AG09309 (cell line): ENCODE measurements at regions not wholly inside any gene's neighbourhood (a gene's known extent, or its start where the extent isn't known, plus 50 kb on each side); places are given as distances from the start of the nearest gene placed in this dataset.
"Not testable (repeated sequence)": the region's sequence is repeated elsewhere in the genome, so short reads cannot be mapped to it uniquely, and the experiment has no call there.

ENCODE experiments used
- DNase-seq: peaks from one replicate; pipeline ENCODE4 v3.0.0-alpha.2; 2010; ENCODE audit warnings: low read depth
- H3K4me3 ChIP-seq: 2 replicates; pipeline ENCODE4 v1.5.1; 2011; ENCODE audit warnings: mild to moderate bottlenecking, low read depth, low read length, moderate library complexity; ENCODE audit not compliant: control insufficient read depth
- TF ChIP-seq, protein P1 (sequence below): IDR thresholded peaks from 2 replicates; pipeline ENCODE4 v1.5.1; 2011; ENCODE audit warnings: mild to moderate bottlenecking, low read depth, low read length, inconsistent platforms; ENCODE audit not compliant: insufficient read depth, control insufficient read depth; ENCODE audit errors: missing control alignments

DNA sequence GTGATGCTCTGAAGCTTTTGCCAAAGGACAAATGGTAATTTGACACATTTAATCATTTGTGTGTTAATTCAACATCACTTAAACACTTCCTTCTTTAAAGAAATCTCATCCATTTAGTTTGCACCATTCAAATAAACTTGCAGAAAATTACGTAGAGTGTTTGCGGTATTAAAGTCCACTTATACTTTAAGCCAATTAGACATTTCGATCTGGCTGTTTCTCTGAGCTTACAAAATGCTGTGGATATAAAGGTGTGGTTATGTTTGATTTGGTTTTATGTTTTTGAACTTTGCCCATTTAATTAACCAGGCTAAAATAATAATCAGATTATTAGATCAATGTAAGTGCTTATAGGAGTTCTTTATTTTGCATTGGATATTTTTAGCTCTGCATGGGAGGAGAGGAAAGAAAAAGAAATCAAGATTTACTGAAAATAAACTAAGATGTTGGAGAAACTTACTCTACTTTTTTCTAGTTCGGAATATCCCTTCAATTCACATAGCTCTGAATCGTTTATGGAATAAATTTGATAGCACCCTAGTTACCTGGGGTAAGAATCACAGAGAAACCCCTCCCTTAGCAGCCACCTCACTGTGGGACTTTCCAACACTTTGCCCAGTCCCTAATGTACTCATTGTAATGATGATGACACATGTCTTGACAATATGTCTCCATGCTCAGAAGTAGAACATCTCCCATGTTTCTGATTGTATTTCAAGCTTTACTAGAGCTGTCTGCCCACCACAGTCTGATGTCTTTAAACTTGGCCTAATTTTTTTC, 268.0 kb downstream of the BTG1 start:
- no peak for DNase-seq
- TF ChIP-seq, protein P1, sequence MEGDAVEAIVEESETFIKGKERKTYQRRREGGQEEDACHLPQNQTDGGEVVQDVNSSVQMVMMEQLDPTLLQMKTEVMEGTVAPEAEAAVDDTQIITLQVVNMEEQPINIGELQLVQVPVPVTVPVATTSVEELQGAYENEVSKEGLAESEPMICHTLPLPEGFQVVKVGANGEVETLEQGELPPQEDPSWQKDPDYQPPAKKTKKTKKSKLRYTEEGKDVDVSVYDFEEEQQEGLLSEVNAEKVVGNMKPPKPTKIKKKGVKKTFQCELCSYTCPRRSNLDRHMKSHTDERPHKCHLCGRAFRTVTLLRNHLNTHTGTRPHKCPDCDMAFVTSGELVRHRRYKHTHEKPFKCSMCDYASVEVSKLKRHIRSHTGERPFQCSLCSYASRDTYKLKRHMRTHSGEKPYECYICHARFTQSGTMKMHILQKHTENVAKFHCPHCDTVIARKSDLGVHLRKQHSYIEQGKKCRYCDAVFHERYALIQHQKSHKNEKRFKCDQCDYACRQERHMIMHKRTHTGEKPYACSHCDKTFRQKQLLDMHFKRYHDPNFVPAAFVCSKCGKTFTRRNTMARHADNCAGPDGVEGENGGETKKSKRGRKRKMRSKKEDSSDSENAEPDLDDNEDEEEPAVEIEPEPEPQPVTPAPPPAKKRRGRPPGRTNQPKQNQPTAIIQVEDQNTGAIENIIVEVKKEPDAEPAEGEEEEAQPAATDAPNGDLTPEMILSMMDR = no peak
- H3K4me3 ChIP-seq = no peak overlapping the region

DNA sequence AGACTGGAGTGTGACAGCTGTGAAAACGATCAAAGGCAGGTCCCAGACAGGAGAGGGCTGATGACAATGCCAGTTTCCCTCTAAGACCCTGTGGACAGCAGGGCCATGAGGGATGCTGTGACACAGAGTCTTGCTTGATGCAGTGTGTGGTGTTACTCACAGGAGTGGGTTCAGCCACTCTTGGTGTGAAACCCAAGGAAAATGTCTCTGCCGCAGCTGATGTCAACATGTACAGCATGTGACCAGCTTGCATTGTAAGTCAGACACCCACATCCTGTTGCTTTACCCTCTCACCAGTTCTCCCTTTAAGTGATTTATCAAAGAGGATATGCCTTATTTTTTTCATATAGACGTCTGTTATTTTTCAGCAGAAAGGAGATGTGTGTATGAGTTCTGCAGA, 268.6 kb downstream of the BTG1 start:
- no peak for DNase-seq
- TF ChIP-seq, protein P1 = no peak
- no peak overlapping the region for H3K4me3 ChIP-seq

DNA sequence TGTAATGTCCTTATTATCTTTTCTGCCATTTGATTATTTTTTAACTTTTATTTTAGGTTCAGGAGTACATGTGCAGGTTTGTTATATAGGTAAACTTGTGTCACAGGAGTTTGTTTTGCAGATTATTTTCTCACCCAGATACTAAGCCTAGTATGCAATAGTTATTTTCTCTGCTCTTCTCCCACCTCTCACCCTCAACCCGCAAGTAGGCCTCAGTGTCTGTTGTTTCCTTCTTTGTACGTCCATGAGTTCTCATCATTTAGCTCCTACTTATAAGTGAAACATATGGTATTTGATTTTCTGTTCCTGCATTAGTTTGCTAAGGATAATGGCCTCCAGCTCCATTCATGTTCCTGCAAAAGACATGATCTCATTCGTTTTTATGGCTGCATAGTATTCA, 270.0 kb downstream of the BTG1 start:
- H3K4me3 ChIP-seq, DNase-seq: not testable (repeated sequence)

DNA sequence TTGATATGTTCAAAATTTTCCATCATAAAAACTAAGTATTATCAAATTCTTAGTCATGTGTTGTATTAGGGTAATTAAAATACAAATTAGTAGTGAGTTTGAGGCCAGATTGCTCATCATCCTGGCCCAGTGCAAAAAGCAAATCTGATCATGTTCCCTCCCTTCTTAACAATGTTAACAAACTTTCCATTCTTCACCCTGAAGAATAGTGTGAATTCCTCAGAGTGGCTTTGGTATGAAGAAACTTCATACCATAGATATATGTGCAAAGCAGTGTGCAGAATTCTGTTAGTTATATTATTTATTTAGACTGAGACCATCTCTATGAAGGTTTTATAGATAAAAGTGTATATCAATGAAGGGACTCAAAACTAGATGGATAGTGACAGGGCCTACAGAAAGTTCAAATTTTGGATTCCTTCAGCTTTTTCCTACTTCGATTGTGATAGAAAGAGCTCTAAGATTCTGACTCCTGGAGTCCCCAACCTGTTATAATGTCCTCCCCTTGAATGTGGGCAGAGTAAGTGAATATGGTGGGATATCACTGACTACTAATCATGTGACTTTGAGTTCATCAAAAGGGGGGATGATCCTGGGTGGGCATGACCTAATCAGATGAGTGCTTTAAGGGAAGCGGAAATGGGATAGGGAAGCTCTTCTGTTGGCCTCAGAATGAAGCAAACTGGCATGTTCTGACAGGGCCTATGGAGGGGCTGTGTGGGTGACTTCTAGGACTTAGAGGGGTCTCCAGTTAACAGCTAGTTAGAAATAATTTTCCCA, 271.4 kb downstream of the BTG1 start:
- DNase-seq = no peak
- TF ChIP-seq, protein P1 = no peak
- H3K4me3 ChIP-seq = no peak overlapping the region

DNA sequence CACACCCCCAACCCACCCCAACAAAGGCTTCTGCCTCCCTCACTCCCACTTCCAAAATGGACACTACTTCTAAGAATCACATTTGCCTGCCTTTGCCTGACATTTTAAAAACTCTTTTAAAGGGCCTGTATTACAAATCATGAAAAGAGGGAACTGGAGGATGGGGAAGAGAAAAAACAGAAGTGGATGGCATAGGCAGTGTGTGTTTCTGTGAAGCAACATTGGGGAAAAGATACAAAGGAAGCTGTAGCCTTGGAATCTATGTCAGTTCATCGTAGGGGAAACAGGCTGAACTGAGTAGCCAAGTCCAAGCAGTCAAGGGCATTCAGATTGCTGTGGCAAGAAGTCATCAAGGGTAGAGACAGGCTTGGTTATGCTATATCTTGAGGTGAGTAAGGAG, 273.9 kb downstream of the BTG1 start:
- no peak overlapping the region for H3K4me3 ChIP-seq
- TF ChIP-seq, protein P1 = no peak

DNA sequence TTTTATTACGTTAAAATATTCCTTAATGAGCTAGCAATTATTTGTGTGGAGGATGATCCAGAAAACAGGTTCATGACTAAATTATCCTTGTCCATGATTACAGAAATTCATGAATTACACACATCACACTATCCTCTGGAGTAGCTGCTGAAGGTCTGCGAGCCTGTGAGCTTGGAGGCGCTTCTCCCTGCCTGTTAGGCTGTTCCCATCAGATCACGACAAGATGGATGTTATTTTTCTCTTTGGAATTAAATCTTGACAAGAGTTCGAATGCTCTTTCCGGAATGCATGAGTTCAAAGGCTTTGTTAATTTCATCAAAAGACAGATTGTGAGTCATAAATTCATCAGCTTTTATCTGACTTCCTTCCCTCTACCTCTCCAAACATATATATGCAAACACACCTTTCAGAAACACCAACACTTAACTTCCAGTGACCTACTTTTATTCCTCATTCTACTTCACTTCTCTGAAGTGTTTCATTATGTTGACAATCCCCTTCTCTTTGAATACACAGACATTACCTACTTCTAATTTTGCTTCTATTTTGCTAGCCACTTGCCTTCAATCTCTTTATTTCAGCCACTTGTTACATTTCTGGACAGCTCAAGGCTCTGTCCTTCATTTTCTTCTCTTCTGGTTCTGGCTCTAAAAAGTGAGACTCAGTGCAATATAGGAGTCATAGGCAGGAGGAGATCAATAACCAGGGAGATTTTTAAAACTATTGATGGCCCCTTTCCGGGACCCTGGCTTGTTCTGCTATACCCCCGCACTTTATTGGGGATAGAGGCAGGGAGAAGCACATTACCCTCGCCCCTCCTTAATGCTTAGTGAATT, 274.6 kb downstream of the BTG1 start:
- DNase-seq = no peak
- TF ChIP-seq, protein P1 = no peak

More for the DNA sequence above, 273.9 kb downstream of the BTG1 start:
- DNase-seq = no peak

More for the DNA sequence above, 274.6 kb downstream of the BTG1 start:
- no peak overlapping the region for H3K4me3 ChIP-seq
